Pancreas (tissue), 10 donors: ENCODE measurements at regions not wholly inside any gene's neighbourhood (a gene's known extent, or its start where the extent isn't known, plus 50 kb on each side); places are given as distances from the start of the nearest gene placed in this dataset.
A peak's percentile ranks its signal among the peaks of the same experiment; 100 is the strongest.

Experiments used
- ATAC-seq, 4 donors: fragments of 200-7000 bp; cut with Tn5 transposase; one replicate each; pipeline versions ENCODE4 v1.8.0 to v1.9.1; 2020; ENCODE audit warnings: mild to moderate bottlenecking in 4 of 4, moderate library complexity in 4 of 4
- DNase-seq, 6 donors: peaks; one replicate each; pipeline ENCODE4 v3.0.0-alpha.2; 2020
- FAIRE-seq: peaks from 2 replicates; lab custom pipeline; 2012; peaks lifted over from hg19 to GRCh38; lab: Jason Lieb, UNC
- H3K27ac ChIP-seq, 4 donors: fragments of 200-600 bp; sonication (generic); 1 replicate in 3 of 4; 2 replicates in 1 of 4; pipeline versions ENCODE4 v1.5.0 to v1.8.0; 2020
- H3K27me3 ChIP-seq, 4 donors: fragments of 200-600 bp; one replicate each; pipeline ENCODE4 v1.8.0; 2021
- H3K36me3 ChIP-seq, 3 donors: fragments of 200-600 bp; sonication (generic) in 1 of 3; one replicate each; pipeline versions ENCODE4 v1.5.0 to v1.8.0; 2020 to 2021
- H3K4me1 ChIP-seq, 3 donors: fragments of 200-600 bp; one replicate each; pipeline ENCODE4 v1.8.0; 2021
- H3K4me3 ChIP-seq, 4 donors: fragments of 200-600 bp; sonication (generic) in 2 of 4; one replicate each; pipeline versions ENCODE4 v1.5.0 to v1.8.0; 2020 to 2021
- H3K9me3 ChIP-seq, 4 donors: fragments of 200-600 bp; one replicate each; pipeline ENCODE4 v1.8.0; 2021
- CTCF ChIP-seq, 4 donors: fragments of 200-600 bp; sonication (generic) in 3 of 4; IDR thresholded peaks; one replicate each; pipeline versions ENCODE4 v1.5.0 to v1.8.0; 2021; ENCODE audit warnings: antibody characterized with exemption in 4 of 4
- WGBS, 2 donors: extraction: QIAGEN DNeasy Blood & Tissue Kit; methylation state at CpG; one replicate each; pipeline ENCODE4 v1.1.7; 2013; 5-methylcytosine and 5-hydroxymethylcytosine counted together
- intact Hi-C, 3 donors: fragments of 100-400 bp; cut with DNase I; formaldehyde crosslinking; loops; one replicate each; pipeline versions ENCODE4 v1.11.1 to v1.14.2; 2022
- donor health status: healthy with polysubstance abuse.
- donor health status: DM: no; HTN: no; CAD: no; lungs with moderate emphysema.
- donor health status: DM: no; HTN: no; CAD: no.
- donor health status: control.
- donor health status: control.
- donor health status: Bipolar disorder and iron deficiency.
- donor health status: DM: yes; HTN: yes; CAD: no.
- donor health status: DM: no; HTN: no; CAD: no.
- donor health status: DM: no; HTN: no; CAD: no.
- donor health status: DM: yes; HTN: yes; CAD: no.

GRCh38 chr13:99042521-99043250, 64.8 kb upstream of the DOCK9 start:
- FAIRE-seq, result no peak
- no peak for TF ChIP-seq CTCF (IDR thresholded peaks at IDR 0.05)
- H3K4me1 ChIP-seq, result peaks cover 0 to 19% (median 8%) of the 10 kb centered on the region in 3 donors
- 89 to 91% methylated on average over 4 of the region's 4 CpGs for WGBS, 2 donors
- no peak for ATAC-seq
- DNase-seq, result no peak
- H3K4me3 ChIP-seq, result no peak overlapping the region
- H3K36me3 ChIP-seq, result no peaks in the 10 kb centered on the region
- H3K27ac ChIP-seq, result no peak overlapping the region
- intact Hi-C loops, result no loop called here
- no peaks in the 10 kb centered on the region for H3K27me3 ChIP-seq
- no peaks in the 10 kb centered on the region for H3K9me3 ChIP-seq

DNA sequence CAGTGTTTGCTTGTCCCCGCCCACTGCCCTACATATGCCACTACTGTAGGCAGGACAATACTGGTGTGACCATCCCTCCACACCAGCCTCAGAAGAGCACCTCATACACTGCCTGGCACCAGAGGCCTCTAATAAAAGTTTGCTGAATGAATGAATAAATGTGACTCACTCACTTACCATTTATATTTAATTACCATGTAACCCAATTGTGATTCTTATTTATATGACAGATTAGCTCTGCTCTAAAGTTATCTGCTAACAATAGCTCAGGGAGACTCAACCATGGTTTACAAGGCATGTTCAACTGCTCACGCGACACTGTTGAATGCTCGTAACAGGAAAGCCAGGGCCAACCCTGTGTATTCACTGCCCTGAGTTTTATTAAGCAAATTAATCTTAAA, 66.0 kb upstream of the DOCK9 start:
- DNase-seq, result no peak
- Histone ChIP-seq H3K27me3 (no peaks in the 10 kb centered on the region), H3K36me3 (no peaks in the 10 kb centered on the region), H3K4me1 (peaks cover 0 to 19% (median 8%) of the 10 kb centered on the region in 3 donors), H3K9me3 (no peaks in the 10 kb centered on the region), H3K4me3 (no peak overlapping the region), H3K27ac (no peak overlapping the region)
- FAIRE-seq, result no peak
- 96 to 99% methylated on average over 4 of the region's 4 CpGs for WGBS, 2 donors
- intact Hi-C loops, result no loop called here
- no peak for TF ChIP-seq CTCF (IDR thresholded peaks at IDR 0.05)
- ATAC-seq, result no peak

DNA sequence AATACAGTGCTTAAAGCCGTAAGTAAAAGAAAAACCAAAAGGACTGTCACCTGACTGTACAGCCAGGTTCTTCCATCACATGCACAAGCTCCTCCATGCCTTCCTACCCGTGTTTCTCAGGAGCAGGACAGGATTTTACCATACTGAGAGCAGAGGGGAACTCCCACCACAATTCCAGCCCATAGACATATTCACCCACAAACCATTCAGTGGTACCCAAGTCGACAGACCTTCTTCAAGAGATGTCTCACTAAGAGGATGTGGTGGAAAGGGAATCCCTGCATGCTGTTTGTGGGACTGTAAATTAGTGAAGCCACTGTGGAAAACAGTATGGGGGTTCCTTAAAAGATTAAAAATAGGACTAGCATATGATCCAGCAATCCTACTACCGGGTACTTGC, 66.9 kb upstream of the DOCK9 start:
- no peak for DNase-seq
- Histone ChIP-seq H3K4me3 (no peak overlapping the region), H3K9me3 (no peaks in the 10 kb centered on the region), H3K4me1 (peaks cover 0 to 19% (median 8%) of the 10 kb centered on the region in 3 donors), H3K27ac (no peak overlapping the region), H3K27me3 (no peaks in the 10 kb centered on the region), H3K36me3 (no peaks in the 10 kb centered on the region)
- whole genome bisulfite sequencing, 2 donors, result 80 to 93% methylated on average over 4 of the region's 4 CpGs
- intact Hi-C loops, result no loop called here
- TF ChIP-seq CTCF (IDR thresholded peaks at IDR 0.05), result no peak
- no peak for ATAC-seq
- FAIRE-seq, result no peak

DNA sequence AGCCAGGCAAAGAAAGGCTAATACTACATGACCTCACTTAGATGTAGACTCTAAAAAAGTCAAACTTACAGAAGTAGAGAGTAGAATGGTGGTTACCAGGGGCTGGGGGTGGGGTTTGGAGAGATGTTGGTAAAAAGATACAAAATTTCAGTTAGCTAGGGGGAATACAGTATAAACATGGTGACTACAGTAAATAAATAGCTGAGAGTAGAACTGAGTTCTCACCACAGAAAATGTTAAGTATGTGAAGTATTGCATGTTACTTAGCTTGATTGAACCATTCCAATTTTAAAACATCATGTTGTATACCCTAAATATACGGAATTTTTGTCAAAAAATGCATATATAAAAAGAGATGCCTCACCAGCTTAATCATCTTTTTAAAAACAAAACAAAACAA, 67.5 kb upstream of the DOCK9 start:
- intact Hi-C loops, result no loop called here
- Histone ChIP-seq H3K9me3 (no peaks in the 10 kb centered on the region), H3K4me1 (peaks cover 0 to 17% (median 8%) of the 10 kb centered on the region in 3 donors), H3K27me3 (no peaks in the 10 kb centered on the region), H3K4me3 (no peak overlapping the region), H3K27ac (no peak overlapping the region), H3K36me3 (no peaks in the 10 kb centered on the region)
- no peak for ATAC-seq
- TF ChIP-seq CTCF (IDR thresholded peaks at IDR 0.05), result no peak
- FAIRE-seq, result no peak
- WGBS, 2 donors, result 68 to 74% methylated on average over 1 of the region's 1 CpG
- no peak for DNase-seq

GRCh38 chr13:99046851-99047250, 69.0 kb upstream of the DOCK9 start:
- H3K4me3 ChIP-seq, result no peak overlapping the region
- H3K4me1 ChIP-seq, result peaks cover 0 to 8% (median 0%) of the 10 kb centered on the region in 3 donors
- intact Hi-C loops, result no loop called here
- DNase-seq, result no peak
- H3K27me3 ChIP-seq, result no peaks in the 10 kb centered on the region
- H3K36me3 ChIP-seq, result no peaks in the 10 kb centered on the region
- 37 to 60% methylated on average over 4 of the region's 4 CpGs for WGBS, 2 donors
- no peak for TF ChIP-seq CTCF (IDR thresholded peaks at IDR 0.05)
- FAIRE-seq, result no peak
- peak overlapping the region in 1 of 4 donors; percentile 28 for H3K27ac ChIP-seq
- ATAC-seq, result no peak
- H3K9me3 ChIP-seq, result no peaks in the 10 kb centered on the region
